Astrocyte of the cerebellum (primary cell): ENCODE measurements at regions not wholly inside any gene's neighbourhood (a gene's known extent, or its start where the extent isn't known, plus 50 kb on each side); places are given as distances from the start of the nearest gene placed in this dataset.

Experiments used
- DNase-seq: peaks from one replicate; pipeline ENCODE4 v3.0.0-alpha.2; 2011; ENCODE audit warnings: low read depth
- H3K4me3 ChIP-seq: 2 replicates; pipeline ENCODE4 v1.5.1; 2011; ENCODE audit warnings: mild to moderate bottlenecking, low read depth, low read length, moderate library complexity
- in situ Hi-C: cut with HindIII; loops from 2 replicates; pipeline ENCODE4 v1.10.0; 2017; ENCODE audit warnings: low sequenced_read_pairs
- TF ChIP-seq, protein P1 (sequence below): IDR thresholded peaks from 2 replicates; pipeline ENCODE4 v1.5.1; 2012; ENCODE audit warnings: low read length, low read depth, moderate library complexity, mild to moderate bottlenecking; ENCODE audit errors: missing control alignments

DNA sequence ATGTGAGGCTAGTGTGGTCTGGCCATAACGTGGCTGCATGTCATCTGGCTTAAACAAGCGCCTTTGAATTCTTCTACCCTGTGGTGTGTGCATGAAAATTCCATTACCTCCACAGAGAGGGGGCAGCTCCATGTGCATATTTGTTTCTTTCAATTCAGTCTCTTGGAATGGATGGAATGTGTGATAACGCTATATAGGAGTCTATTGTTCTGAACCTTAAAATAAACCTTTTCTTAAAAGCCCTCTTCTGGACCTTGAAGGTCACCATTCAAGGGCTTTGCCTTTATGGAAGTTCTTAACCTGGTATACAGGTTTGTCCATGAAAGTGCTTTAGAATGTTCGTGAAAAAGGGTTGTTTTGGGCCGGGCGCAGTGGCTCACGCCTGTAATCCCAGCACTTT is 118.2 kb upstream of the ADGRL2 start:
- in situ Hi-C loops = no loop called here
- DNase-seq = peak; percentile 76
- TF ChIP-seq, protein P1, sequence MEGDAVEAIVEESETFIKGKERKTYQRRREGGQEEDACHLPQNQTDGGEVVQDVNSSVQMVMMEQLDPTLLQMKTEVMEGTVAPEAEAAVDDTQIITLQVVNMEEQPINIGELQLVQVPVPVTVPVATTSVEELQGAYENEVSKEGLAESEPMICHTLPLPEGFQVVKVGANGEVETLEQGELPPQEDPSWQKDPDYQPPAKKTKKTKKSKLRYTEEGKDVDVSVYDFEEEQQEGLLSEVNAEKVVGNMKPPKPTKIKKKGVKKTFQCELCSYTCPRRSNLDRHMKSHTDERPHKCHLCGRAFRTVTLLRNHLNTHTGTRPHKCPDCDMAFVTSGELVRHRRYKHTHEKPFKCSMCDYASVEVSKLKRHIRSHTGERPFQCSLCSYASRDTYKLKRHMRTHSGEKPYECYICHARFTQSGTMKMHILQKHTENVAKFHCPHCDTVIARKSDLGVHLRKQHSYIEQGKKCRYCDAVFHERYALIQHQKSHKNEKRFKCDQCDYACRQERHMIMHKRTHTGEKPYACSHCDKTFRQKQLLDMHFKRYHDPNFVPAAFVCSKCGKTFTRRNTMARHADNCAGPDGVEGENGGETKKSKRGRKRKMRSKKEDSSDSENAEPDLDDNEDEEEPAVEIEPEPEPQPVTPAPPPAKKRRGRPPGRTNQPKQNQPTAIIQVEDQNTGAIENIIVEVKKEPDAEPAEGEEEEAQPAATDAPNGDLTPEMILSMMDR = no peak
- H3K4me3 ChIP-seq = no peak overlapping the region

DNA sequence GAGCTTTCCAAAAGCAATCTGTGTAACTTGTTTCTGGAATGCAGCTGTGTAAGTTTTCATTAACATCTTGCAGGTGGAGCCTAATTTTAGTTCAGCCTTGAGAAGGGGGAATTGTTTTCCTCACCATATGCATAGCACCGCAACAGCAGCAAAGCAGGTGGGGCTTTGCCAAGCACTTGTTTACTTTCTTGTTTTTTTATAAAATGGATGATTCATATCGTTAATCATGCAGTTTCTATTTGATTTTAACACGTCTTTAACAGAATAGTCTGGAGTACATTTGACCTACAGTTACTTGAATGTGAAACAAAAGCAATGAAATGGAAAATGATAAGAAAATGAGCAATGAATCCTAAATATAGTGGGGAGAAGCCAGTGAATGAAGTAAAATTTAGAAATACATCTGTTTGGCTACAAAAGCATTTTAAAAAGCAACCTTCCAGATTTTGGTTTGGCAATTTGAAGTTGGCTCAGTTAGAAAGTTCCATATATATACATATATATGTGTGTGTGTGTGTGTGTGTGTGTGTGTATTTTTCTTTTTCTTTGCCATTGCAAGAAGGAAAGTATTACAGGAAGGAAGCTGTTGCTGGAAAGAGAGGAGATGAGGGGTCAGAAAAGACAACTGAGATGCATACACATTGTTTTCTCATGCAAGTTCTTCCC is 119.0 kb upstream of the ADGRL2 start:
- H3K4me3 ChIP-seq = no peak overlapping the region
- TF ChIP-seq, protein P1 = no peak
- DNase-seq = no peak
- in situ Hi-C loops = no loop called here

DNA sequence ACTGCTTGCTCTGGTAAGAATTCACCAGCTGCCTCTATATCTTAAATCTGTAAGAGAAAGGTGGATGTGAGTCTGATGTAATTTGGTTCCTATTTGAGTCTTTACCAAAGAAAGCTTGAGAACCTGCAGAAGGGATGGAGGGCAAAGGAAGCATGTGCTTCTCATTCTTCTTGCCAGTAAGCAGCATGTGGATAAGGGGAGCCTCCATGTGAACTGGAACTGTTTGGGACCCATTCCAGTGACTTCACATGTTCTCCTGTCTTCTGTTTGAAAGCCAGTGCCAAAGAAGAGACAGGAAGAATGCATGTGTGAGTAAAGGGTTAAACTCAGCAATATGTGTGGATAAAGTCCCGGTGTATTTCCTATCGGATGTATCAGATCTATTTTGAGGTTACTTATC is 119.6 kb upstream of the ADGRL2 start:
- DNase-seq = no peak
- TF ChIP-seq, protein P1 = no peak
- H3K4me3 ChIP-seq = no peak overlapping the region
- in situ Hi-C loops = no loop called here

DNA sequence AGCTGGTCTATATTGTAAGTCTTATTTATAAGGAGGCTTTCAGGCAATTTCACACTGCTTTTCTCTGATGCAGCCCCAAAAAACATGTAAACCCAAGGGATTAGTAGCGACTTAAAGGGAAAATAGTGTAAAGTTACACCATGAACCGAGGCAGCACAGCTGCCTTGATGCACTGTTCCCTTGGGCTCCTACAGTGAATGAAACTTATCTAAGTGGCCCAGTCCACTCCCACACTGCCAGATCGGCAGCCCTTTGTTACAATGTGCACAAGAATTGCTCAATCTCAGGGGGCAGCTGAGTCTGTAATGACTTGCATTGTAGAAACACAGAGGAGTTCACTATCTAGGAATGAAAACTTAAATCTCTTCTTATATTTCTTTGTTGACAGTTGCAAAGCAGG is 120.8 kb upstream of the ADGRL2 start:
- in situ Hi-C loops = no loop called here
- DNase-seq = no peak
- TF ChIP-seq, protein P1 = no peak
- H3K4me3 ChIP-seq = no peak overlapping the region

DNA sequence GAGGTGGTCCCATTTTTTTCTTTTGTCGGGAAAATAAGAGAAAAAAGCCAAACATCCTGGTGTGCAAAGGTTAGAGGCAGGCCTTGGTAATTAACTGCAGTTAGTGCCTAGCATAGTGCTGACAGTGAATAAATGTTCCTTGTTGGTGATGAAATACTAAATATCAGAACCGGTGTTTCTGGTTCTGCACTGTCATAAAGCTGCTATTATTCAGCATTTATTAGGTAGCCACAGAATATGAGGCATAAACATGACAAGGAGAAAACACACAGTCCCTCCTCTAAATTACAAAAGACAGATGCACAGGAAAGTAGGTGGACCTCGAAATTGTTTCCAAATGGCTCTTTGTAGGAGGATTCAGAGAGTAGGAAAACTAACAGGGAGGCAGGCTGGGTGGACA is 122.0 kb upstream of the ADGRL2 start:
- no peak overlapping the region for H3K4me3 ChIP-seq
- DNase-seq = no peak
- in situ Hi-C loops = no loop called here
- TF ChIP-seq, protein P1 = no peak

DNA sequence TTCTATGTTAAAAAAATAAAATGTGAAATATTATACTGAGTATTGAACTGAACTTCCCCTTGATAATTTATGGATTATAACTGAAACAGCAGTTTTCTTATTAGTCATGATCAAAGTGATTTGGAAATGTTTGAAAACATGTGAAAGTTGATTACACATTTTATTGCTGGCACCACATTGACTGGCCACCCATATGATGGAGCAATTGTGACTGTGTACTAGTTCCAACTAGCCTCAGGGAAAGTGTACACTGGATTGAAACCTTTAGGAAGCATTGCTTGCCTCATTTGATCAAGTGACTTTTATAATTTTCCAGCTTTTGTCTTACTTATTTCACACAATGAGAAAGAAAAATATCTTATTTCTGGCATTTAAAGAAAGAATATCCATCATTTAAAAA is 128.0 kb upstream of the ADGRL2 start:
- no peak for DNase-seq
- H3K4me3 ChIP-seq = no peak overlapping the region
- in situ Hi-C loops = no loop called here
- TF ChIP-seq, protein P1 = no peak
